B cell (primary cell): ENCODE measurements at regions not wholly inside any gene's neighbourhood (a gene's known extent, or its start where the extent isn't known, plus 50 kb on each side); places are given as distances from the start of the nearest gene placed in this dataset.

Source experiments
- ATAC-seq: fragments of 200-7000 bp; cut with Tn5 transposase; one replicate; pipeline ENCODE4 v1.10.0; 2021; ENCODE audit warnings: low read depth, mild to moderate bottlenecking, moderate number of reproducible peaks, moderate library complexity
- CTCF ChIA-PET: fragments of 350-600 bp; sonication (Branson Sonifier 250); formaldehyde crosslinking; loops from one replicate; lab custom pipeline; 2021; ENCODE audit warnings: antibody characterized with exemption, inconsistent platforms; lab: Charles Lee
- POLR2A ChIA-PET: fragments of 350-600 bp; sonication (Branson Sonifier 250); formaldehyde crosslinking; loops from one replicate; lab custom pipeline; 2021; ENCODE audit warnings: antibody characterized with exemption; lab: Charles Lee
- DNase-seq: peaks from one replicate; pipeline ENCODE4 v3.0.0; 2013
- H2AFZ ChIP-seq: 2 replicates; pipeline ENCODE4 v1.6.1; 2012; ENCODE audit warnings: mild to moderate bottlenecking, low read depth, low read length; ENCODE audit not compliant: insufficient read depth, poor library complexity, severe bottlenecking
- H3K27ac ChIP-seq, 2 donors: 1 replicate in 1 of 2; 2 replicates in 1 of 2; pipeline ENCODE4 v1.5.1; 2012 to 2013; ENCODE audit warnings: low read length in 2 of 2, mild to moderate bottlenecking in 2 of 2, moderate library complexity in 1 of 2
- H3K27me3 ChIP-seq, 4 experiments: fragments of 200-600 bp in 1 of 4; sonication (generic) in 1 of 4; replicated peaks in 1 of 4; 1 replicate in 2 of 4; 2 replicates in 2 of 4; pipeline versions ENCODE4 v1.6.1 to v1.7.0; 2013 to 2016; ENCODE audit warnings: low read length in 3 of 4, mild to moderate bottlenecking in 2 of 4, mixed read lengths in 1 of 4, moderate library complexity in 1 of 4; ENCODE audit not compliant: insufficient read depth in 4 of 4, control insufficient read depth in 3 of 4; ENCODE audit errors: control extremely low read depth in 1 of 4
- H3K36me3 ChIP-seq, 2 experiments: replicated peaks in 1 of 2; 1 replicate in 1 of 2; 2 replicates in 1 of 2; pipeline versions ENCODE4 v1.6.1 to v1.7.1; 2013; ENCODE audit warnings: low read length in 1 of 2; ENCODE audit not compliant: insufficient read depth in 2 of 2, control insufficient read depth in 1 of 2; ENCODE audit errors: control extremely low read depth in 1 of 2, extremely low read depth in 1 of 2
- H3K4me1 ChIP-seq, 2 donors: fragments of 200-600 bp in 1 of 2; sonication (generic) in 1 of 2; 1 replicate in 1 of 2; 2 replicates in 1 of 2; pipeline versions ENCODE4 v1.5.1 to v1.6.1; 2013 to 2017; ENCODE audit warnings: low read length in 2 of 2; ENCODE audit not compliant: control insufficient read depth in 2 of 2, insufficient read depth in 2 of 2
- H3K4me2 ChIP-seq: replicated peaks from 2 replicates; pipeline ENCODE3; 2012; ENCODE audit warnings: mild to moderate bottlenecking, low read depth, low read length; ENCODE audit not compliant: poor library complexity, severe bottlenecking
- H3K4me3 ChIP-seq, 5 experiments: fragments of 200-600 bp in 1 of 5; sonication (generic) in 1 of 5; 1 replicate in 3 of 5; 2 replicates in 2 of 5; pipeline versions ENCODE4 v1.5.1 to v1.7.0; 2011 to 2016; ENCODE audit warnings: low read length in 4 of 5, mild to moderate bottlenecking in 4 of 5, low read depth in 2 of 5, control low read depth in 1 of 5, moderate library complexity in 1 of 5; ENCODE audit not compliant: insufficient read depth in 1 of 5; ENCODE audit errors: control extremely low read depth in 1 of 5, extremely low read depth in 1 of 5
- H3K79me2 ChIP-seq: fragments of 200-600 bp; sonication (generic); one replicate; pipeline ENCODE4 v1.6.0; 2016; ENCODE audit warnings: low read length; ENCODE audit not compliant: control insufficient read depth, insufficient read depth
- H3K9ac ChIP-seq: fragments of 200-600 bp; sonication (generic); 2 replicates; pipeline ENCODE4 v1.6.1; 2017; ENCODE audit warnings: mild to moderate bottlenecking, low read length, moderate library complexity
- H3K9me3 ChIP-seq, 3 donors: one replicate each; pipeline versions ENCODE4 v1.6.1 to v1.7.1; 2013; ENCODE audit warnings: low read length in 2 of 3; ENCODE audit not compliant: control insufficient read depth in 2 of 3, insufficient read depth in 1 of 3; ENCODE audit errors: control extremely low read depth in 1 of 3
- H4K20me1 ChIP-seq: 2 replicates; pipeline ENCODE4 v1.6.0; 2012; ENCODE audit warnings: mild to moderate bottlenecking, low read length; ENCODE audit not compliant: insufficient read depth, control insufficient read depth, poor library complexity, severe bottlenecking
- H3K27ac Mint-ChIP-seq: one replicate; pipeline ENCODE4 v1.8.0; 2021; ENCODE audit warnings: mixed read lengths
- H3K27me3 Mint-ChIP-seq: one replicate; pipeline ENCODE4 v1.8.0; 2021; ENCODE audit warnings: mixed read lengths
- H3K4me1 Mint-ChIP-seq: one replicate; pipeline ENCODE4 v1.8.0; 2021; ENCODE audit warnings: mixed read lengths
- H3K4me3 Mint-ChIP-seq: one replicate; pipeline ENCODE4 v1.8.0; 2021; ENCODE audit warnings: mixed read lengths
- H3K9me3 Mint-ChIP-seq: one replicate; pipeline ENCODE4 v1.8.0; 2022; ENCODE audit warnings: mixed read lengths; ENCODE audit not compliant: insufficient read depth
- EZH2 ChIP-seq: IDR thresholded peaks from 2 replicates; pipeline ENCODE4 v1.6.1; 2012; ENCODE audit warnings: borderline replicate concordance, low read depth, mild to moderate bottlenecking, moderate library complexity, low read length; ENCODE audit not compliant: insufficient read depth, poor library complexity, severe bottlenecking
- WGBS: methylation state at CpG from one replicate; pipeline ENCODE4 v1.1.5; 2013; ENCODE audit warnings: missing lambda C conversion rate; ENCODE audit not compliant: insufficient coverage; 5-methylcytosine and 5-hydroxymethylcytosine counted together
- intact Hi-C: fragments of 100-400 bp; cut with micrococcal nuclease; formaldehyde crosslinking; loops from one replicate; pipeline ENCODE4 v1.10.0; 2022
- TF ChIP-seq, protein P1 (sequence below): fragments of 200-600 bp; IDR thresholded peaks from one replicate; pipeline ENCODE4 v1.8.0; 2022; ENCODE audit warnings: antibody characterized with exemption, mild to moderate bottlenecking

DNA sequence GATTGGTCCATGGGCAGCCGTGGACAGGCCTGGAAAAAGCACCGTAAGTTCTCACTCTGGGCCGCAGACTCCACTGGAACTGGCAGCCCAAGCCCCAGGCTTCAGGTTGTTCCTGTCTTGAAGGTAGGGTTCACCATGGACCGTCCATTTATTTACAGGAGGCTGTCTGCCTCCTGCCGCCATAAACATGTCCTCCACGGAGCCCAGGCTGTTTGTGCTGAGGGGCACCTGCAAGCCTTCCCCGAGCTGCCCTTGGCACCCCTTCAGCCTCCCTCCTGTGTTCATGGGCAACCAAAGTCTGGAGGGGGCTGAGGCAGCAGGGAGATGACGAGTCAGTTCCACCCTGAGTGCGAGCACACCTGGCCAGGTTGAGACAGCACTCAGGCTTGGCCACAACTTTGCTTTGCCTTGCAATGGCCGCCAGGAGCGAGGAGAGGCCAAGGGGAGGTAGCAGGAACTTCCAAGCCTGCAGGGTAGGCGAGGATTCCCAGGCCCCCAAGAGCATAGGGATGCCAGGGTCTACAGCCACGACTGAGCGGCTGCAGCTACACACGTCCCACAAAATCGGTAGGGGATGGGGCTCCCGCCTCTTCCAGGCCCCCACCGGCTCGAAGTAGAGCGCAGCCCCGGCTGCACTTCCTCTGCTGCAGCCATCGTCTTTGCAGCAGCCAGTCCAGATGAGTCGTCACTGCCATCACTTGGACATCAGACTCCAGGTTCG lies 1625.6 kb upstream of the ACO1 start:
- WGBS, result 86% methylated on average over 24 of the region's 24 CpGs
- no peaks in the 10 kb centered on the region for H4K20me1 ChIP-seq
- Mint-ChIP-seq H3K27me3 (no peaks in the 10 kb centered on the region), H3K4me3 (no peak overlapping the region), H3K4me1 (no peaks in the 10 kb centered on the region), H3K27ac (no peak overlapping the region), H3K9me3 (no peaks in the 10 kb centered on the region)
- no peaks in the 10 kb centered on the region for H3K79me2 ChIP-seq
- no peak overlapping the region for H3K4me2 ChIP-seq
- H2AFZ ChIP-seq, result no peak overlapping the region
- peaks cover 0 to 16% (median 0%) of the 10 kb centered on the region in 3 donors for H3K9me3 ChIP-seq
- H3K4me1 ChIP-seq, result no peaks in the 10 kb centered on the region
- ChIA-PET CTCF (no interaction called here), POLR2A (no interaction called here)
- no peaks in the 10 kb centered on the region for H3K27me3 ChIP-seq
- no peak overlapping the region for H3K4me3 ChIP-seq
- H3K27ac ChIP-seq, result no peak overlapping the region
- H3K36me3 ChIP-seq, result no peaks in the 10 kb centered on the region
- no peak for TF ChIP-seq EZH2
- TF ChIP-seq, protein P1, sequence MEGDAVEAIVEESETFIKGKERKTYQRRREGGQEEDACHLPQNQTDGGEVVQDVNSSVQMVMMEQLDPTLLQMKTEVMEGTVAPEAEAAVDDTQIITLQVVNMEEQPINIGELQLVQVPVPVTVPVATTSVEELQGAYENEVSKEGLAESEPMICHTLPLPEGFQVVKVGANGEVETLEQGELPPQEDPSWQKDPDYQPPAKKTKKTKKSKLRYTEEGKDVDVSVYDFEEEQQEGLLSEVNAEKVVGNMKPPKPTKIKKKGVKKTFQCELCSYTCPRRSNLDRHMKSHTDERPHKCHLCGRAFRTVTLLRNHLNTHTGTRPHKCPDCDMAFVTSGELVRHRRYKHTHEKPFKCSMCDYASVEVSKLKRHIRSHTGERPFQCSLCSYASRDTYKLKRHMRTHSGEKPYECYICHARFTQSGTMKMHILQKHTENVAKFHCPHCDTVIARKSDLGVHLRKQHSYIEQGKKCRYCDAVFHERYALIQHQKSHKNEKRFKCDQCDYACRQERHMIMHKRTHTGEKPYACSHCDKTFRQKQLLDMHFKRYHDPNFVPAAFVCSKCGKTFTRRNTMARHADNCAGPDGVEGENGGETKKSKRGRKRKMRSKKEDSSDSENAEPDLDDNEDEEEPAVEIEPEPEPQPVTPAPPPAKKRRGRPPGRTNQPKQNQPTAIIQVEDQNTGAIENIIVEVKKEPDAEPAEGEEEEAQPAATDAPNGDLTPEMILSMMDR, result no peak
- no peak for DNase-seq
- ATAC-seq, result no peak
- no peak overlapping the region for H3K9ac ChIP-seq
- intact Hi-C loops, result no loop called here

DNA sequence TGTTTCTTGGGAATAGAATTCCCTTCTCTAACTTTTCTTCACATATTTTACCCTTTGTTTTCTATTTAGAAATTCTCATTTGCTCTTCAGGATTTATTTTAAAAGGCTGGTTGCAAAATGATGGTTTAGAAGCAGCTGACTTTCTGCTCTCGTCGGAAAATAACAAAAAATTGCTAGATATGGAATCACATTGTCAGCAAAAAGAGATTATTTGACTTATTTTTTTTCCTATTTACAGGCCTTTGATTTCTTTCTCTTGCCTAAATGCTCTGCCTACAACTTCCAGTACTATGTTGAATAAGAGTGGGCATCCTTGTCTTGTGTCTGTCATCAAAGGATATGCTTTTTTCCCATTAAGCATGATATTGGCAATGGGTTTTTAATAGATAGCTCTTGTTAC lies 1619.1 kb upstream of the ACO1 start:
- WGBS, result no CpG with 5 or more reads among the region's 2 CpGs
- Mint-ChIP-seq H3K4me1 (no peaks in the 10 kb centered on the region), H3K9me3 (no peaks in the 10 kb centered on the region), H3K27me3 (no peaks in the 10 kb centered on the region), H3K4me3 (no peak overlapping the region), H3K27ac (no peak overlapping the region)
- Histone ChIP-seq H4K20me1 (no peaks in the 10 kb centered on the region), H3K9me3 (no peaks in the 10 kb centered on the region), H3K9ac (no peak overlapping the region), H3K79me2 (no peaks in the 10 kb centered on the region), H3K4me2 (no peak overlapping the region), H3K36me3 (no peaks in the 10 kb centered on the region), H3K27me3 (no peaks in the 10 kb centered on the region), H2AFZ (no peak overlapping the region), H3K27ac (no peak overlapping the region), H3K4me3 (no peak overlapping the region), H3K4me1 (no peaks in the 10 kb centered on the region)
- ChIA-PET POLR2A (no interaction called here), CTCF (no interaction called here)
- ATAC-seq, result no peak
- no peak for DNase-seq
- no peak for TF ChIP-seq EZH2
- TF ChIP-seq, protein P1, result no peak
- intact Hi-C loops, result no loop called here
